Mesenchymal stem cell (in vitro differentiated cells and primary cell): ENCODE measurements at regions not wholly inside any gene's neighbourhood (a gene's known extent, or its start where the extent isn't known, plus 50 kb on each side); places are given as distances from the start of the nearest gene placed in this dataset.

Experiments used
- DNase-seq: peaks from one replicate; pipeline ENCODE4 v3.0.0-alpha.2; 2013
- H2AFZ ChIP-seq: one replicate; pipeline ENCODE4 v1.6.1; 2013; ENCODE audit warnings: low read depth, mild to moderate bottlenecking, control low read depth, inconsistent platforms, low read length, moderate library complexity
- H2AK5ac ChIP-seq: 2 replicates; pipeline ENCODE4 v1.6.1; 2013; ENCODE audit warnings: low read length, moderate library complexity, mild to moderate bottlenecking, inconsistent platforms; ENCODE audit not compliant: severe bottlenecking
- H2BK120ac ChIP-seq: one replicate; pipeline ENCODE4 v1.6.1; 2013; ENCODE audit warnings: low read depth, mild to moderate bottlenecking, inconsistent platforms, low read length, moderate library complexity
- H2BK12ac ChIP-seq, 2 experiments: one replicate each; pipeline ENCODE4 v1.6.1; 2013; ENCODE audit warnings: inconsistent platforms in 2 of 2, low read length in 2 of 2, mild to moderate bottlenecking in 2 of 2, moderate library complexity in 2 of 2, control low read depth in 1 of 2
- H2BK15ac ChIP-seq: one replicate; pipeline ENCODE4 v1.6.1; 2013; ENCODE audit warnings: mild to moderate bottlenecking, low read depth, inconsistent platforms; ENCODE audit not compliant: poor library complexity, severe bottlenecking
- H2BK5ac ChIP-seq: 2 replicates; pipeline ENCODE4 v1.6.1; 2013; ENCODE audit warnings: low read depth, mild to moderate bottlenecking, low read length, control low read depth, inconsistent platforms; ENCODE audit not compliant: poor library complexity, severe bottlenecking
- H3K14ac ChIP-seq, 2 experiments: one replicate each; pipeline ENCODE4 v1.6.1; 2013; ENCODE audit warnings: inconsistent platforms in 2 of 2, low read length in 2 of 2, control low read depth in 1 of 2, mild to moderate bottlenecking in 1 of 2, moderate library complexity in 1 of 2
- H3K18ac ChIP-seq, 2 experiments: one replicate each; pipeline ENCODE4 v1.6.1; 2013; ENCODE audit warnings: inconsistent platforms in 2 of 2, low read length in 2 of 2, control low read depth in 1 of 2, low read depth in 1 of 2, mild to moderate bottlenecking in 1 of 2
- H3K23ac ChIP-seq, 2 experiments: one replicate each; pipeline ENCODE4 v1.6.1; 2013; ENCODE audit warnings: inconsistent platforms in 2 of 2, low read length in 2 of 2, mild to moderate bottlenecking in 2 of 2, moderate library complexity in 2 of 2, control low read depth in 1 of 2
- H3K27ac ChIP-seq: 2 replicates; pipeline ENCODE4 v1.5.1; 2013; ENCODE audit warnings: mild to moderate bottlenecking, moderate library complexity, low read length, control low read depth, inconsistent platforms; ENCODE audit not compliant: poor library complexity, severe bottlenecking
- H3K27me3 ChIP-seq, 2 experiments: 2 replicates each; pipeline versions ENCODE4 v1.6.1 to v1.7.0; 2013; ENCODE audit warnings: low read length in 2 of 2, mild to moderate bottlenecking in 2 of 2, moderate library complexity in 2 of 2, control low read depth in 1 of 2, inconsistent platforms in 1 of 2; ENCODE audit not compliant: control insufficient read depth in 1 of 2, insufficient read depth in 1 of 2
- H3K36me3 ChIP-seq, 2 experiments: 2 replicates each; pipeline versions ENCODE4 v1.6.1 to v1.7.0; 2013; ENCODE audit warnings: low read length in 2 of 2, control low read depth in 1 of 2, inconsistent platforms in 1 of 2, low read depth in 1 of 2, mild to moderate bottlenecking in 1 of 2; ENCODE audit not compliant: insufficient read depth in 2 of 2, control insufficient read depth in 1 of 2
- H3K4ac ChIP-seq, 2 experiments: one replicate each; pipeline ENCODE4 v1.6.1; 2013; ENCODE audit warnings: inconsistent platforms in 2 of 2, low read length in 2 of 2, mild to moderate bottlenecking in 2 of 2, moderate library complexity in 2 of 2, control low read depth in 1 of 2, low read depth in 1 of 2
- H3K4me1 ChIP-seq: 2 replicates; pipeline ENCODE4 v1.6.1; 2013; ENCODE audit warnings: low read depth, low read length, control low read depth; ENCODE audit not compliant: control insufficient read depth, insufficient read depth
- H3K4me2 ChIP-seq: 2 replicates; pipeline ENCODE4 v1.6.1; 2013; ENCODE audit warnings: low read length, mild to moderate bottlenecking, inconsistent platforms; ENCODE audit not compliant: poor library complexity, severe bottlenecking
- H3K4me3 ChIP-seq, 2 experiments: 2 replicates each; pipeline versions ENCODE4 v1.5.1 to v1.7.0; 2013; ENCODE audit warnings: low read length in 2 of 2, mild to moderate bottlenecking in 2 of 2, control low read depth in 1 of 2, low read depth in 1 of 2; ENCODE audit not compliant: insufficient read depth in 1 of 2
- H3K79me1 ChIP-seq: replicated peaks from 2 replicates; pipeline ENCODE4 v1.6.1; 2013; ENCODE audit warnings: mild to moderate bottlenecking, control low read depth, low read length, inconsistent platforms; ENCODE audit not compliant: poor library complexity, severe bottlenecking
- H3K9ac ChIP-seq: 2 replicates; pipeline ENCODE4 v1.7.0; 2013; ENCODE audit warnings: mild to moderate bottlenecking, low read length, moderate library complexity
- H3K9me3 ChIP-seq: 2 replicates; pipeline ENCODE4 v1.7.0; 2013; ENCODE audit warnings: mild to moderate bottlenecking, low read length; ENCODE audit not compliant: control insufficient read depth
- H4K8ac ChIP-seq: one replicate; pipeline ENCODE4 v1.6.1; 2013; ENCODE audit warnings: inconsistent platforms, mild to moderate bottlenecking, low read length, moderate library complexity
- H4K91ac ChIP-seq: one replicate; pipeline ENCODE4 v1.6.1; 2013; ENCODE audit warnings: mild to moderate bottlenecking, low read length, inconsistent platforms
- WGBS: methylation state at CpG from one replicate; pipeline ENCODE4 v1.1.7; 2013; ENCODE audit warnings: mixed read lengths; 5-methylcytosine and 5-hydroxymethylcytosine counted together

- Histone ChIP-seq H2AFZ (no peak overlapping the region), H3K9me3 (no peaks in the 10 kb centered on the region), H2BK12ac (peak overlapping the region; percentile 9 to 13), H3K23ac (no peak overlapping the region), H3K4me3 (no peak overlapping the region), H3K9ac (no peak overlapping the region), H2BK15ac (no peak overlapping the region), H2BK120ac (no peak overlapping the region), H3K4ac (no peak overlapping the region), H3K36me3 (no peaks in the 10 kb centered on the region), H3K4me2 (no peak overlapping the region), H2AK5ac (no peak overlapping the region), H3K18ac (no peak overlapping the region), H3K4me1 (peaks cover 16% of the 10 kb centered on the region), H3K79me1 (no peaks in the 10 kb centered on the region), H3K14ac (no peak overlapping the region), H4K8ac (no peak overlapping the region), H2BK5ac (no peak overlapping the region), H3K27ac (no peak overlapping the region), H3K27me3 (peaks cover 0 to 87% of the 10 kb centered on the region in 2 experiments), H4K91ac (no peak overlapping the region)
- WGBS: 43% methylated on average over 7 of the region's 7 CpGs
- peak; percentile 76 for DNase-seq
These were observed 197.0 kb downstream of the DAD1 start for GRCh38 chr14:22391908-22392565.

GRCh38 chr14:22390824-22391461 is 198.1 kb downstream of the DAD1 start:
- 60% methylated on average over 4 of the region's 4 CpGs for WGBS
- H3K18ac ChIP-seq: no peak overlapping the region
- H2BK120ac ChIP-seq: no peak overlapping the region

GRCh38 chr14:22390195-22390594 is 198.8 kb downstream of the DAD1 start:
- Histone ChIP-seq H3K14ac (no peak overlapping the region), H3K36me3 (no peaks in the 10 kb centered on the region), H2BK120ac (no peak overlapping the region), H3K9me3 (no peaks in the 10 kb centered on the region), H3K4me1 (peaks cover 16% of the 10 kb centered on the region), H2BK15ac (no peak overlapping the region), H2BK5ac (no peak overlapping the region), H3K27ac (no peak overlapping the region), H2AFZ (no peak overlapping the region), H4K91ac (no peak overlapping the region), H3K9ac (no peak overlapping the region), H2BK12ac (no peak overlapping the region), H4K8ac (no peak overlapping the region), H3K79me1 (no peaks in the 10 kb centered on the region), H3K4me3 (no peak overlapping the region), H3K27me3 (peaks cover 0 to 89% of the 10 kb centered on the region in 2 experiments), H3K23ac (no peak overlapping the region), H3K4ac (no peak overlapping the region), H3K18ac (no peak overlapping the region), H3K4me2 (no peak overlapping the region), H2AK5ac (peak overlapping the region; percentile 3)
- no peak for DNase-seq
- 91% methylated on average over 5 of the region's 5 CpGs for WGBS

More at GRCh38 chr14:22390824-22391461, 198.1 kb downstream of the DAD1 start:
- H3K27ac ChIP-seq: peak overlapping the region; percentile 6
- no peak overlapping the region for H3K23ac ChIP-seq
- no peak overlapping the region for H3K4me3 ChIP-seq
- no peak overlapping the region for H3K4me2 ChIP-seq
- H3K9ac ChIP-seq: no peak overlapping the region
- no peak overlapping the region for H2AFZ ChIP-seq
- no peaks in the 10 kb centered on the region for H3K79me1 ChIP-seq
- H3K27me3 ChIP-seq: peaks cover 0 to 88% of the 10 kb centered on the region in 2 experiments
- DNase-seq: no peak
- no peak overlapping the region for H2AK5ac ChIP-seq
- H3K14ac ChIP-seq: no peak overlapping the region
- H2BK12ac ChIP-seq: peak overlapping the region in 1 of 2 experiments; percentile 37
- no peak overlapping the region for H2BK5ac ChIP-seq
- H3K4me1 ChIP-seq: peaks cover 16% of the 10 kb centered on the region
- no peak overlapping the region for H4K8ac ChIP-seq
- H3K36me3 ChIP-seq: no peaks in the 10 kb centered on the region
- H2BK15ac ChIP-seq: no peak overlapping the region
- H3K4ac ChIP-seq: no peak overlapping the region
- no peak overlapping the region for H4K91ac ChIP-seq
- no peaks in the 10 kb centered on the region for H3K9me3 ChIP-seq

- Histone ChIP-seq H3K36me3 (no peaks in the 10 kb centered on the region), H4K8ac (no peak overlapping the region), H4K91ac (no peak overlapping the region), H3K4me1 (peaks cover 14% of the 10 kb centered on the region), H3K14ac (no peak overlapping the region), H3K18ac (peak overlapping the region; percentile 14 to 83), H3K4me3 (no peak overlapping the region), H3K4ac (no peak overlapping the region), H2AK5ac (peak overlapping the region; percentile 81), H2BK12ac (peak overlapping the region; percentile 5 to 32), H3K79me1 (no peaks in the 10 kb centered on the region), H2AFZ (peak overlapping the region; percentile 33), H3K23ac (peak overlapping the region in 1 of 2 experiments; percentile 11), H3K9ac (no peak overlapping the region), H2BK15ac (peak overlapping the region; percentile 2), H2BK5ac (no peak overlapping the region), H2BK120ac (no peak overlapping the region), H3K27me3 (peaks cover 0 to 89% of the 10 kb centered on the region in 2 experiments), H3K27ac (peak overlapping the region; percentile 65), H3K9me3 (no peaks in the 10 kb centered on the region), H3K4me2 (no peak overlapping the region)
- DNase-seq: peak; percentile 57
- WGBS: 67% methylated on average over 8 of the region's 8 CpGs
These were observed 200.1 kb downstream of the DAD1 start for GRCh38 chr14:22388669-22389595.
